Activated CD4-positive, alpha-beta T cell treated with anti-CD3 and anti-CD28 coated beads, Interleukin-2, amount 10 ng/mL, durations not matched to agents 24 days and 14 days (primary cell): ENCODE measurements at regions not wholly inside any gene's neighbourhood (a gene's known extent, or its start where the extent isn't known, plus 50 kb on each side); places are given as distances from the start of the nearest gene placed in this dataset.
"Not testable (repeated sequence)": the region's sequence is repeated elsewhere in the genome, so short reads cannot be mapped to it uniquely, and the experiment has no call there.

Source experiments
- DNase-seq: peaks from one replicate; pipeline ENCODE4 v3.0.0; 2022
- H3K27ac Mint-ChIP-seq: one replicate; pipeline ENCODE4 v1.8.0; 2022; ENCODE audit warnings: mild to moderate bottlenecking, mixed read lengths
- H3K27me3 Mint-ChIP-seq: one replicate; pipeline ENCODE4 v1.8.0; 2022; ENCODE audit warnings: mixed read lengths
- H3K36me3 Mint-ChIP-seq: one replicate; pipeline ENCODE4 v1.8.0; 2022; ENCODE audit warnings: low read depth, mild to moderate bottlenecking, mixed read lengths
- H3K4me1 Mint-ChIP-seq: one replicate; pipeline ENCODE4 v1.8.0; 2021; ENCODE audit warnings: mixed read lengths
- H3K4me3 Mint-ChIP-seq: one replicate; pipeline ENCODE4 v1.8.0; 2022; ENCODE audit warnings: mild to moderate bottlenecking, moderate library complexity, mixed read lengths
- H3K9me3 Mint-ChIP-seq: one replicate; pipeline ENCODE4 v1.8.0; 2021; ENCODE audit warnings: mixed read lengths
- intact Hi-C: fragments of 100-400 bp; cut with micrococcal nuclease; formaldehyde crosslinking; loops from one replicate; pipeline ENCODE4 v1.15.1; 2023

DNA sequence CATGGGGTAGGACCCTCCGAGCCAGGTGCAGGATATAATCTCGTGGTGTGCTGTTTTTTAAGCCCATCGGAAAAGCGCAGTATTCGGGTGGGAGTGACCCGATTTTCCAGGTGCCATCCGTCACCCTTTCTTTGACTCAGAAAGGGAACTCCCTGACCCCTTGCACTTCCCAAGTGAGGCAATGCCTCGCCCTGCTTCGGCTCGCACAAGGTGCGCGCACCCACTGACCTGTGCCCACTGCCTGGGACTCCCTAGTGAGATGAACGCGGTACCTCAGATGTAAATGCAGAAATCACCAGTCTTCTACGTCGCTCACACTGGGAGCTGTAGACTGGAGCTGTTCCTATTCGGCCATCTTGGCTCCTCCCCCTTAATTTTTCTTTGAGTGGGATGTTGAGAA lies 382.9 kb upstream of the ISX start:
- H3K27me3 Mint-ChIP-seq, DNase-seq, H3K9me3 Mint-ChIP-seq, intact Hi-C loops, H3K36me3 Mint-ChIP-seq, H3K27ac Mint-ChIP-seq, H3K4me1 Mint-ChIP-seq, H3K4me3 Mint-ChIP-seq: not testable (repeated sequence)

DNA sequence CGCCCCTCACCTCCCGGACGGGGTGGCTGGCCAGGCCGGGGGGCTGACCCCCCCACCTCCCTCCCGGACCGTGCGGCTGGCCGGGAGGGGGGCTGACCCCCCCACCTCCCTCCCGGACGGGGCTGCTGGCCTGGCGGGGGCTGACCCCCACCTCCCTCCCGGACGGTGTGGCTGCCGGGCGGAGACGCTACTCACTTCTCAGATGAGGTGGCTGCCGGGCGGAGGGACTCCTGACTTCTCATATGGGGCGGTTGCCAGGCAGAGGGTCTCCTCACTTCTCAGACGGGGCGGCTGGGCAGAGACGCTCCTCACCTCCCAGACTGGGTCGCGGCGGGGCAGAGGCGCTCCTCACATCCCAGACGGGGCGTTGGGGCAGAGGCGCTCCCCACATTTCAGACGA lies 381.7 kb upstream of the ISX start:
- H3K27ac Mint-ChIP-seq, intact Hi-C loops: not testable (repeated sequence)

DNA sequence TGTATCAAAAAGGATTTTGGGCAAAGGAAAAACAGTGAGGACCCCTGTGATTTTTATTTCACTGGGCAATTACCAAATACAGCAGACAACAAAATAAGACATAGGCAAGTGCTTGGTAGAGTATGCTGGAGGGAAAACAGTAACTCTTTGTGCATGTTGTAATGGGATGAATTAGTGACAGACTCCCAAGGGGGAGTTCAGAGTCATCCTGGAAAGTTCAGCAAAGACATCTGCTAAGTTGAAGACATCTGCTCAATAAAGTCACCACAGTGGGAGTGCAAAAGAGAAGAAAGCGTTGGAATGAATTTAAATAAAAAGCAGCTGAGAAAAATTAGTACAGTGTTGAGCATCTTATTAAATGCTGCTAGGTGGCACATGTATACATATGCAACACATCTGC lies 378.8 kb upstream of the ISX start:
- H3K9me3 Mint-ChIP-seq = no peaks in the 10 kb centered on the region
- H3K27ac Mint-ChIP-seq = no peak overlapping the region
- H3K27me3 Mint-ChIP-seq = no peaks in the 10 kb centered on the region
- no peak overlapping the region for H3K4me3 Mint-ChIP-seq
- no peak for DNase-seq
- intact Hi-C loops = no loop called here
- no peaks in the 10 kb centered on the region for H3K36me3 Mint-ChIP-seq
- H3K4me1 Mint-ChIP-seq = no peaks in the 10 kb centered on the region

More for the DNA sequence above, 381.7 kb upstream of the ISX start:
- H3K36me3 Mint-ChIP-seq, H3K4me3 Mint-ChIP-seq, H3K9me3 Mint-ChIP-seq, H3K4me1 Mint-ChIP-seq, H3K27me3 Mint-ChIP-seq, DNase-seq: not testable (repeated sequence)

DNA sequence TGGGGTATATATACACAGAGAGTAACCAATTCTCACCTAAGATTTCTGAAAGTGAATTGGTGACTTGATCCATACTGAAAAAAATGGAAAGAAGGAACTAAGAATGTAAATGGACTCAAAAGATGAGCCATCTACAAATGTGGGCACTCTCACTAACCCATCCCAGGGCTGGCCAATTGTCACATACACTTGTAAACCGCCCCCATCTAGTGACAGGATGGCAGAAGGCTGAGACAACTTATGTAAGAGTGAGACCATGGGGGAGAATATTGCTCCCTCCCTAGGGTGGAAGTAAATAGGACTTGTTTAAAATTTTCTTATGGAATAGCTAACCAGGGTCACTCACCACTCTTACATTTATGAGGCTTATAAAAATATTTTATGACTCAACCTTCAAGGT lies 377.1 kb upstream of the ISX start:
- Mint-ChIP-seq H3K4me3 (no peak overlapping the region), H3K36me3 (no peaks in the 10 kb centered on the region), H3K4me1 (no peaks in the 10 kb centered on the region), H3K27ac (no peak overlapping the region), H3K27me3 (no peaks in the 10 kb centered on the region), H3K9me3 (no peaks in the 10 kb centered on the region)
- no peak for DNase-seq
- intact Hi-C loops = no loop called here

DNA sequence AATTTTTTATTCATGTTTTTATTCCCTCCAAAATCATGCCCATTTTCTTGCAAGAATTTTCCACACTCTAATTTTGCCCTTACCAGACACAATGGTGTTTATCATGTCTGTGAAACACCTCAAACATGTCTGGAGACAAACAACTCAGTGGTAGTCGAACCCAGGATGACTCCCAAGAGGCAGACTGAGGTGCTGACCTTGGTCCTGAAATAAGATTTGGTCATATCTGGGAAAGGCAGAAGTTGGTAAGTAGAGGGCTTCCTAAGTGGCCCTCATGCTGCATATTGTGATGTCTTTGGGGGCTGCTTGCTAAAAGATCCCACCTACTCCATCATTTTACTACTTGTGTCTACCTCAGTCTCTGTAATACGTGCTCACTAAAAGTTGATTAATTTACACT lies 369.4 kb upstream of the ISX start:
- no peak for DNase-seq
- Mint-ChIP-seq H3K4me3 (no peak overlapping the region), H3K36me3 (no peaks in the 10 kb centered on the region), H3K27ac (no peak overlapping the region), H3K4me1 (no peaks in the 10 kb centered on the region), H3K27me3 (no peaks in the 10 kb centered on the region), H3K9me3 (peaks cover 13% of the 10 kb centered on the region)
- intact Hi-C loops = no loop called here

DNA sequence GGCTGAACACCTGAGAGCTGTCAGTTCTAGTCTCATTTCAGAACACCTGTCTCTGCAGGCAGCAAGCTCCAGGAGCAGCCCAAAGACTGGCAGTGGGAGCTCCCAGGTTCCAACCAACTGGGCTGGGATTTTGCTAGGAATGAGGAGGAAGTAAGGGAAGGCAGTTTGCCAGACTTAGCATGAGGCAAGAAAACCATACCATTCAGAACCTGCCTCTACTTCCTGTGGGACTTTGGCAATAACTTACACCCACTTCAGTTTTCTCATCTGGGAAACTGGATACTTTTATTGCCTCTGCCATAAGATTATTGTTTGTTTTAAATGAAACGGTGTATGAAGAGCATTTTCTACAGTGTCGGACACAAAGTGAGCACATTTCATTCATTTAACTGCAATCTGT lies 363.7 kb upstream of the ISX start:
- Mint-ChIP-seq H3K4me1 (no peaks in the 10 kb centered on the region), H3K27ac (no peak overlapping the region), H3K36me3 (no peaks in the 10 kb centered on the region), H3K27me3 (no peaks in the 10 kb centered on the region), H3K9me3 (peaks cover 13% of the 10 kb centered on the region), H3K4me3 (no peak overlapping the region)
- intact Hi-C loops = no loop called here
- peak; percentile 22 for DNase-seq

DNA sequence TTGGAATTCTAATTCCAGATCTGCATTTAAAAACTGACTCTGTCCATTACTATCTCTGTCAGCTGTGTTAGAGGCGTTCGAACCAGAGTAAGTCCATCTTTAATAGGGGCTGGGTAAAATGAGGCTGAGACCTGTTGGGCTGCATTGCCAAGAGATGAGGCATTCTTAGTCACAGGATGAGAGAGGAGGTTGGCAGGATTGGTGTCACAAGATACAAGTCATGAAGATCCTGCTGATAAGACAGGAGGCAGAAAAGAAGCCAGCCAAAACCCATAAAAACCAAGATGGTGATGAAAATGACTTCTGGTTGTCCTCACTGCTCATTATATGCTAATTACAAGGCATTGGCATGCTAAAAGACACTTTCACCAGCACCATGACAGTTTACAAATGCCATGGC lies 356.3 kb upstream of the ISX start:
- Mint-ChIP-seq H3K27me3 (no peaks in the 10 kb centered on the region), H3K4me3 (no peak overlapping the region), H3K9me3 (peaks cover 8% of the 10 kb centered on the region), H3K27ac (no peak overlapping the region), H3K36me3 (no peaks in the 10 kb centered on the region), H3K4me1 (no peaks in the 10 kb centered on the region)
- intact Hi-C loops = no loop called here
- no peak for DNase-seq

DNA sequence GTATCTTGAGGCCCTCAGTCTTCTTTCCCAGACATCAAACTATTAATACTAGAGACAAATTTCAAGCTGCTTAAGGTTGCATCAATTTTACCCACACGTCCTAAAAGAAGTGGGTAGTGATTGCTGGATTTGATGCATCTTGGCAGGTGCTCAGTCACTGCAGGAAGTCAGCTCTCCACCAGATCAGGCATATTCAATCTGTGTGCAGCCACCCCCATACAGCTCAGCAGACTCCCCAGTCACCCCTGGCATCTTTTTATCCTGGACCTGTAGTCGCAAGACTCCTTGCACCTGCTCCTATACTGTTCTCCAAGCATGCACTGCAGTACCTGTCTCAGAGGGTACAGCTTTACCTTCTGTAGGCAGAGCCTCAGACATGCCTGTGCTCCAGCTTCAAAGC lies 343.1 kb upstream of the ISX start:
- DNase-seq = no peak
- Mint-ChIP-seq H3K4me1 (no peaks in the 10 kb centered on the region), H3K9me3 (peaks cover 6% of the 10 kb centered on the region), H3K36me3 (no peaks in the 10 kb centered on the region), H3K27ac (no peak overlapping the region), H3K27me3 (no peaks in the 10 kb centered on the region), H3K4me3 (no peak overlapping the region)
- intact Hi-C loops = no loop called here

DNA sequence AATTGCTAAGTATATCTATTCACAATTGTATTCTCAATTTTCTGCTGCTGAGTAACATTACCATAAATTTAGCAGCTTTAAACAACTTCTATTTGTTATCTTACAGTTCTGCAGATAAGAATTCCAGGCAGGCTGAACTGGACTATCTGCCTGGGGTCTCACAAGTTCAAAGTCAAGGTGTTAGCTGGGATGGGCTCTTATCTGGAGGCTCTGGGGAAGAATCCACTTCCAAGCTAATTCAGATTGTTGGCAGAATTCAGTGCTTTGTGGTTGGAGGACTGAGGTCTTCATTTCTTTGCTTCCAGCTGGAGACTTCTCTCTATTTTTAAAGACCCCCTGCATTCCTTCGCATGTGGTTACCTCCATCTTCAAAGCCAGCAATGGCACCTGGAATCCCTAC lies 329.9 kb upstream of the ISX start:
- no peak for DNase-seq
- Mint-ChIP-seq H3K9me3 (peaks cover 4% of the 10 kb centered on the region), H3K4me1 (no peaks in the 10 kb centered on the region), H3K4me3 (no peak overlapping the region), H3K27me3 (no peaks in the 10 kb centered on the region), H3K36me3 (no peaks in the 10 kb centered on the region), H3K27ac (no peak overlapping the region)
- intact Hi-C loops = no loop called here

DNA sequence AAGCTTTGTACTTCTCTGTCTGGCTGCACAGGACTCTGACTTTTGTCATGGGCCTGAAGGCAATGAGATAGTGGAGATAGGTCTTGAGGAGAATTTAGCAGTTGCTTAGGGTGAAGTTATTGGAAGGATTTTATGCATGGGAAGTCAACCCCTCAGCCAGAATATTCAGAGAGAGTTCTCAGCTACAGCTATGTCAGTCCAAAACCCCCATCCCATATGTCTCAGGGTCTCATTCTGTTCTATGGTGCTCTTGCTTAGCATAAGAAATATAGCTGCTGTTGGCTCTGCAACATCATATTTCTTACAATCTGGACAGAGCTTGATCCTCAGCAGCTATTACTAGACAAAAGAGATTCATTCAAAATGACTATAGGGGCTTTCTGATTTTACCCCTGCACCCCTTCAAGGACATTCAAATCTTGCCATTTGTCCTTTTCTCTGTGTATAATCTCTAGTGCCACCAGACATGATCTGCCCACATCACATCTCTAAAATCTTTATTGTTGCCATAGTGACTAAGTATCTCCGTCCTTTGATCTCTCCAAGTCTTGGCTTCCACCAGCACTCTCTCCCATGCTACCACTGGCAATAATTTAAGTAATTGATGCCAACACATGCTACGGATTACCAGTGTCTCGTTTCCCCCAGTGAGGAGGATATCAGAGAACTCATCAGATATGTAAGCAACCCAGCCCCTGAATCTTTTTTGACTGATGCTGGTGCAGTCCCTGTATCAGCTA lies 327.1 kb upstream of the ISX start:
- no peak for DNase-seq
- Mint-ChIP-seq H3K9me3 (peaks cover 3% of the 10 kb centered on the region), H3K4me1 (no peaks in the 10 kb centered on the region), H3K36me3 (no peaks in the 10 kb centered on the region), H3K27ac (no peak overlapping the region), H3K4me3 (no peak overlapping the region), H3K27me3 (no peaks in the 10 kb centered on the region)
- intact Hi-C loops = no loop called here

DNA sequence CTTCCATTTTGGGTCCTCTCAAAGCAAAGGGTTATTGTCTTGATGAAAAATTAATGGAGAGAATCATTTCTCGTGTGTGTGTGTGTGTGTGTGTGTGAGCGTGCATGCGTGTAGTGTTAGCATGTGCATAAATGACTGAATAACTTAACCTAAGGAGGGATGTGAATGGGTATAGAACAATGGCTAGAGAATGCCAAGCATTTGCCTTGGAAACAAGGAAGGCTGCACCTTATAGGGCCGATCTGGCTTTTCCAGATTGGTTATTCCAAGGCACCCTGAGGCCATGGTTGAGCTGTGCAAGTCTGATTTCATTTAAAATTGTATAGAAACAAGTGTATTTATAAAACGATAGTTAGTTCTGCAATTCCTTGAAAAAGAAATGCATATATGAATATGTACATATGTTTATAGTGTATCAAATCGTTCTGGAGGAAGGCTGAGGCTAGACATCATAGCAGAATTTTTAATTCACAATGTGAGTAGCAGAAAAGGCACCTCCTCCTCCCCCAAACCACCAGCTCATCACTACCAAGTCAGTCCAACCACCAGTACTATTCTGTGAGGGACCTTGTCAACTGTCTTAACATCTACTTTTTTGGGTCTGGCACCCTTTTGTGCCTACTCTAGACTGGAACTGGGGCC lies 322.7 kb upstream of the ISX start:
- no peak for DNase-seq
- Mint-ChIP-seq H3K27ac (no peak overlapping the region), H3K36me3 (no peaks in the 10 kb centered on the region), H3K4me1 (no peaks in the 10 kb centered on the region), H3K27me3 (no peaks in the 10 kb centered on the region), H3K4me3 (no peak overlapping the region), H3K9me3 (no peaks in the 10 kb centered on the region)
- intact Hi-C loops = no loop called here

DNA sequence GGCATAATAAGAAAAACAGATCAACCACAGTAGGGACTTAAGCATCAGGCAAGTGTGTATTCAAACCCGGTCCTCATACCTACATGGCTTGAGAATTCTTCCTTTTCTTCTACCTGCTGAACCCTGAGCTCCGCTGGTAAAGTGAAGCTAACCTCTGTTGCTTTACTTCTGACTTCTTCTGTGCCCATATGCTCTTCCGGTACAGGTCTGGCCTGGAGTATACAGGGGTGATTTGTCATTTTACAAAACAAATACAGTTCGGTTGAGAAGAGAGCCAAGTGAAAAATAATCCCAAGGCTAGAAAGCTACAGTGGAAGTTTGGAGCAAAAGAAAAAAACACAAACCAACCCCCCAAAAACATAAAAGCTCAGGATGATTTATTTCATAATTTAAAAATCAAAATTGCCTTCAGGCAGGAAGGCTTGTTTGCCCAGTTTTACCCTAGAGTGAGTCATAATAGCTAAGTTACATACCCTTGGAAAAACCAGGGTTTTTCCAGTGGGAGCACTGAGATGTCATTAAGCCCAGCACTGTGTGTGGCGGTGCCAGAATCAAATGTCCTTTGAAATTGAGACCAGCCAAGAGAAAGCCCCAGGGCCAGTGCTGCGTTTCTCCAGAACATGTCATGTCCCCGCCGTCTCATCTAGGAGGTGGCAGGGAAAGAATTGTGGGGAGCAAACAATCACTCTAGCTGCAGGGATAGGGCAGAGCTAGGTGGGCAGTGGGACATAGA lies 305.5 kb upstream of the ISX start:
- no peak overlapping the region for H3K27ac Mint-ChIP-seq
- H3K4me1 Mint-ChIP-seq = no peaks in the 10 kb centered on the region
- no peak for DNase-seq
- no peaks in the 10 kb centered on the region for H3K9me3 Mint-ChIP-seq
- H3K36me3 Mint-ChIP-seq = no peaks in the 10 kb centered on the region
- intact Hi-C loops = no loop called here
- no peaks in the 10 kb centered on the region for H3K27me3 Mint-ChIP-seq
- H3K4me3 Mint-ChIP-seq = no peak overlapping the region

DNA sequence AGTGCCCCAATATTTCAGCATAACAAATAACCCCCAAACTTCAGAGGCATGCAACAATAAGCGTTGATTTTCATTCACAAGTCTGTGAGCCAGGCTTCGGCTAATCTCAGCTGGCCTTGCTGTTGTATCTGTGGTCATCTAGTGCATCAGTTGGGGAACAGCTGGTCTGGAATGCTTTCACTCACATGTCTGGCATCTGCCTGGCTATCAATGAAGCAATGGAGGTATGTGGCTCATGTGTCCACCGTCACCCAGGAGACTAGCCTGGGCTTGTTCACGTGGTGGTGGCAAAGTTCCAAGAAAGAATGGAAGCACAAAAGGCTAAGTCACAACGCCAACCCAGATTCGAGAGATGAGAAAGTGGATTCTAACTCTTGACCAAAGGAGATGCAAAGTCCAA lies 304.8 kb upstream of the ISX start:
- no peaks in the 10 kb centered on the region for H3K4me1 Mint-ChIP-seq
- no peaks in the 10 kb centered on the region for H3K27me3 Mint-ChIP-seq
- H3K9me3 Mint-ChIP-seq = no peaks in the 10 kb centered on the region
- no peak overlapping the region for H3K4me3 Mint-ChIP-seq
- intact Hi-C loops = no loop called here
- H3K36me3 Mint-ChIP-seq = no peaks in the 10 kb centered on the region
- no peak overlapping the region for H3K27ac Mint-ChIP-seq
- no peak for DNase-seq

DNA sequence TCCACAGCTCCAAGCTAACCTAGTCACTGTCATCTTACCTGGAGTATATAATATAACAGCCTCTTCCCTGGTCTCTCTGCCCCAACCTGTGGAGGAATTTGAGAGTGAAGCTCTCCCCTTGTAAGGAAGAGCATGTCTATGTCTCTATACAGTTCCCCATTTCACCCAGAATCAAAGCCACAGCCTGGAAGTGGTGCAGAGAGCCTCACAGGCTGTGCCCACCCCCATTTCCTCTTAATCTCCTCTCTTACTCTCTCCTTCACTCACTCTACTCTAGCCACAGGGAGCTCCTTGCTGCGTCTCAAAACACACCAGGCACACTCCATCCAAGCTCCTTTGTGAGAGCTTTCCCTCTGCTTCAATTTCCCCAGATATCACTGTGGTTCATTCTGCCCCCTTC lies 302.5 kb upstream of the ISX start:
- intact Hi-C loops = no loop called here

More for the DNA sequence above, 302.5 kb upstream of the ISX start:
- H3K4me3 Mint-ChIP-seq = no peak overlapping the region
- H3K9me3 Mint-ChIP-seq = no peaks in the 10 kb centered on the region
- no peak overlapping the region for H3K27ac Mint-ChIP-seq
- H3K4me1 Mint-ChIP-seq = no peaks in the 10 kb centered on the region
- H3K36me3 Mint-ChIP-seq = no peaks in the 10 kb centered on the region
- H3K27me3 Mint-ChIP-seq = no peaks in the 10 kb centered on the region
- DNase-seq = no peak
